ENCODE measurements at regions not wholly inside any gene's neighbourhood (a gene's known extent, or its start where the extent isn't known, plus 50 kb on each side); places are given as distances from the start of the nearest gene placed in this dataset.
"Not testable (repeated sequence)": the region's sequence is repeated elsewhere in the genome, so short reads cannot be mapped to it uniquely, and the experiment has no call there.

DNA sequence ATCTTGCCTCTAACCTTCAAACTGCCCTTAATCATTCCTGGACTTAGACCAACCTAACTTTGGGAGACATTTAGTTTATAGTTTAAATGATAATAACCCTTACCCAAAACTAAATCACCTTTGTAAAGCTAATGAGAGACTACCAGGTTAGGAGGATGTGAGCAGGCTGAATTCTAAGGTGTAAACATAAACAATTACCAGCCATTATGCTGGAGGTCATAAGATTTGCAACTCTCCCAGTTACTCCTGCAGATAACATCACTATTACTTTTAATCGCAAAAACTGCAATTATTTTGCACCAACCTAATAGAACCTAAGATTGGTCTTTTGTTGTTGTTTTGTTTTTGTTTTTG, 86.5 kb upstream of the MSH6 start:
- H3K27ac Mint-ChIP-seq (ENCODE audit: unreplicated experiment) = no peak overlapping the region
- no TSS peak for BruUV-seq (replicated peaks)
- Histone ChIP-seq H3K4me1 (peaks cover 16% of the 10 kb centered on the region), H3K9me3 (no peaks in the 10 kb centered on the region), H3K36me3 (ENCODE audit: control insufficient read depth, insufficient read depth, low read length) (no peaks in the 10 kb centered on the region), H3K27me3 (replicated peaks; ENCODE audit: control insufficient read depth, insufficient read depth, low read length) (no peaks in the 10 kb centered on the region), H3K4me3 (ENCODE audit: low read depth, low read length) (no peak overlapping the region)
- H3K4me1 Mint-ChIP-seq (ENCODE audit: low read depth, unreplicated experiment) = peaks cover 25% of the 10 kb centered on the region
- CTCF ChIA-PET = no interaction called here
- H3K9me3 Mint-ChIP-seq (ENCODE audit: unreplicated experiment) = no peaks in the 10 kb centered on the region
- intact Hi-C loops (cut with micrococcal nuclease; ENCODE audit: unreplicated experiment) = no loop called here
- H3K36me3 Mint-ChIP-seq (ENCODE audit: insufficient read depth, unreplicated experiment) = no peaks in the 10 kb centered on the region
- POLR2A ChIA-PET = no interaction called here
- TF ChIP-seq, protein P1, sequence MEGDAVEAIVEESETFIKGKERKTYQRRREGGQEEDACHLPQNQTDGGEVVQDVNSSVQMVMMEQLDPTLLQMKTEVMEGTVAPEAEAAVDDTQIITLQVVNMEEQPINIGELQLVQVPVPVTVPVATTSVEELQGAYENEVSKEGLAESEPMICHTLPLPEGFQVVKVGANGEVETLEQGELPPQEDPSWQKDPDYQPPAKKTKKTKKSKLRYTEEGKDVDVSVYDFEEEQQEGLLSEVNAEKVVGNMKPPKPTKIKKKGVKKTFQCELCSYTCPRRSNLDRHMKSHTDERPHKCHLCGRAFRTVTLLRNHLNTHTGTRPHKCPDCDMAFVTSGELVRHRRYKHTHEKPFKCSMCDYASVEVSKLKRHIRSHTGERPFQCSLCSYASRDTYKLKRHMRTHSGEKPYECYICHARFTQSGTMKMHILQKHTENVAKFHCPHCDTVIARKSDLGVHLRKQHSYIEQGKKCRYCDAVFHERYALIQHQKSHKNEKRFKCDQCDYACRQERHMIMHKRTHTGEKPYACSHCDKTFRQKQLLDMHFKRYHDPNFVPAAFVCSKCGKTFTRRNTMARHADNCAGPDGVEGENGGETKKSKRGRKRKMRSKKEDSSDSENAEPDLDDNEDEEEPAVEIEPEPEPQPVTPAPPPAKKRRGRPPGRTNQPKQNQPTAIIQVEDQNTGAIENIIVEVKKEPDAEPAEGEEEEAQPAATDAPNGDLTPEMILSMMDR (IDR thresholded peaks at IDR 0.05; ENCODE audit: insufficient read depth in 1 of 2, low read depth in 1 of 2, low read length in 1 of 2, severe bottlenecking in 1 of 2, unreplicated experiment in 1 of 2) = no peak
- no peak overlapping the region for H3K4me3 Mint-ChIP-seq (ENCODE audit: unreplicated experiment)
- DNase-seq = no peak
- no peaks in the 10 kb centered on the region for H3K27me3 Mint-ChIP-seq (ENCODE audit: insufficient read depth, unreplicated experiment)

DNA sequence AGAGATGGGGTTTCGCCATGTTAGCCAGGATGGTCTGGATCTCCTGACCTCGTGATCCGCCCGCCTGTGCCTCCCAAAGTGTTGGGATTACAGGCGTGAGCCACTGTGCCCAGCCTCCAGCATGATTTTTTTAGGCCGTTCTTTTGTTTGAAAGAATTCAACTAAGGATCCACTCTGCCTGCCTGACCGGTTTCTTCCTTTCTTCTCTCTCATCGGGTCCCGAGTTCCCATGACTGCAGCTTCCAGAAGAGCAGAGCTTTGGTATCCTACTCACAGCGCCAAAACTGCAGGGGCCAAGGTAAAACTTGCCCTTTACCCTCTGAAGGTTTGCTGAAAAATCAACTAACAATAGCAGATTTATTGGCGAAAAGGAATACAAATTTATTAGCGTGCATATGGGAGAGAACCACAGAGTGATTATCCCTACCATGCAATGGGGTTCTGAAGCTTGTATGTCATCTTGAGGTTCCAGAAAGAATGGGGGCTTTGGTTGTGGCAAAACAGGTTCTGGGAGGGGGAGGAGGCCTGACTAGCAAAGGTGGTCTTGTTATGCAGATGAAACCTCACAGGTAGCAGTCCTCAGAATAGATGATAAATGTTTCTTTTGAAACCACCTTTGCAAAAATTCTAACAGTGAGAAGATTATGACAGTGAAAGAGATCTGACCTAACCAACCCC, 87.0 kb upstream of the MSH6 start:
- no peak overlapping the region for H3K4me3 ChIP-seq (ENCODE audit: low read depth, low read length)
- Mint-ChIP-seq H3K27ac (ENCODE audit: unreplicated experiment) (no peak overlapping the region), H3K4me3 (ENCODE audit: unreplicated experiment) (no peak overlapping the region), H3K9me3 (ENCODE audit: unreplicated experiment) (no peaks in the 10 kb centered on the region), H3K36me3 (ENCODE audit: insufficient read depth, unreplicated experiment) (no peaks in the 10 kb centered on the region), H3K4me1 (ENCODE audit: low read depth, unreplicated experiment) (peaks cover 25% of the 10 kb centered on the region), H3K27me3 (ENCODE audit: insufficient read depth, unreplicated experiment) (no peaks in the 10 kb centered on the region)
- CTCF ChIA-PET = interaction anchor here (0.7 kb wide), 1 partner anchor 64 kb away, joined by 8 read pairs; no protein-coding TSS in a partner anchor
- no peaks in the 10 kb centered on the region for H3K9me3 ChIP-seq
- H3K4me1 ChIP-seq = peaks cover 16% of the 10 kb centered on the region
- TF ChIP-seq, protein P1 (IDR thresholded peaks at IDR 0.05; ENCODE audit: insufficient read depth in 1 of 2, low read depth in 1 of 2, low read length in 1 of 2, severe bottlenecking in 1 of 2, unreplicated experiment in 1 of 2) = no peak
- DNase-seq = no peak
- no peaks in the 10 kb centered on the region for H3K27me3 ChIP-seq (replicated peaks; ENCODE audit: control insufficient read depth, insufficient read depth, low read length)
- POLR2A ChIA-PET = interaction anchor here (0.5 kb wide), 1 partner anchor 55 kb away, joined by 3 read pairs; no protein-coding TSS in a partner anchor
- no TSS peak for BruUV-seq (replicated peaks)
- no peaks in the 10 kb centered on the region for H3K36me3 ChIP-seq (ENCODE audit: control insufficient read depth, insufficient read depth, low read length)
- intact Hi-C loops (cut with micrococcal nuclease; ENCODE audit: unreplicated experiment) = no loop called here

DNA sequence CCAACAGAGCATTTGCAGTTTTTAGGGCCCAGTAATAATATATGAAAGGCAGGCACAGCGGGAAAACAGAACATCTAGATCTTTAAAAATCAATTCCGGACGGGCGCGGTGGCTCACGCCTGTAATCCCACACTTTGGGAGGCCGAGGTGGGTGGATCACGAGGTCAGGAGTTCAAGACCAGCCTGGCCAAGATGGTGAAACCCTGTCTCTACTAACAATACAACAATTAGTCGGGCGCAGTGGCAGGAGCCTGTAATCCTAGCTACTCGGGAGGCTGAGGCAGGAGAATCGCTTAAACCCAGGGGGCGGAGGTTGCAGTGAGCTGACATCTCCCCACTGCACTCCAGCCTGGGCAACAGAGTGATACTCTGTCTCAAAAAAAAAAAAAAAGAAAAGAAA, 88.5 kb upstream of the MSH6 start:
- POLR2A ChIA-PET; H3K27ac Mint-ChIP-seq (ENCODE audit: unreplicated experiment); H3K27me3 ChIP-seq (replicated peaks; ENCODE audit: control insufficient read depth, insufficient read depth, low read length); CTCF ChIA-PET; H3K4me3 Mint-ChIP-seq (ENCODE audit: unreplicated experiment); H3K36me3 Mint-ChIP-seq (ENCODE audit: insufficient read depth, unreplicated experiment); H3K27me3 Mint-ChIP-seq (ENCODE audit: insufficient read depth, unreplicated experiment); H3K9me3 ChIP-seq; H3K4me3 ChIP-seq (ENCODE audit: low read depth, low read length); DNase-seq; H3K9me3 Mint-ChIP-seq (ENCODE audit: unreplicated experiment); intact Hi-C loops (cut with micrococcal nuclease; ENCODE audit: unreplicated experiment); H3K36me3 ChIP-seq (ENCODE audit: control insufficient read depth, insufficient read depth, low read length); BruUV-seq (replicated peaks): not testable (repeated sequence)
- peaks cover 16% of the 10 kb centered on the region for H3K4me1 ChIP-seq
- peaks cover 25% of the 10 kb centered on the region for H3K4me1 Mint-ChIP-seq (ENCODE audit: low read depth, unreplicated experiment)

DNA sequence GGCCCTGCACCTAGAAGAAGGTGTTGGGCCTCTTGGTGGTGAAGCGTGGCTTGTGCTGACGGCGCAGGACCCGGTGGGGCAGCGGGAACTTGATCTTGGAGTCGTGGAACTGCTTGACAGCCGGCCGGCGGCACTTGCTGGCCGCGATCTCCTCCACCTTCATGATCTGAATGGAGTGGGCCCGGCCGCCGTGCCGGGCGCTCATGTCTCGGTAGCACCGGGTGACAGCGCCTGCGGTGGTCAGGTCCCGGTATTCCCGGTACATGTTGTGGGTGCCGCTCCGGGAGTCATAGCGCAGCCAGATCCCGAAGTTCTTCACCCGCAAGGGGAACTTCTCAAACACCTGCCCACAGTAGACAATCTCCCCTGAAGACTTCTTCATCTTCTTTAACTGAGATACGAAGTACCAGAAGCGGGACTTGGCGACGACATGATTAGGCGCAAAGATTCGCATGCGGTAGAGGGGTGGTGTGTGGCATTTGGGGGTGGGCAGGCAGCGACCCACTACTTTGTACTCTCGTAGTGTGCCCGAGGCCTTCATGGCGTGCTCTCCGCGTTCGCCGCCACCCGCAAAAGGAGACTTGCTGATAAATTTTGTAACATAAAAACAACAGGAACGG, 92.1 kb upstream of the MSH6 start:
- H3K36me3 Mint-ChIP-seq (ENCODE audit: insufficient read depth, unreplicated experiment); H3K4me1 ChIP-seq; H3K4me1 Mint-ChIP-seq (ENCODE audit: low read depth, unreplicated experiment); H3K9me3 Mint-ChIP-seq (ENCODE audit: unreplicated experiment); DNase-seq; intact Hi-C loops (cut with micrococcal nuclease; ENCODE audit: unreplicated experiment); BruUV-seq (replicated peaks); H3K36me3 ChIP-seq (ENCODE audit: control insufficient read depth, insufficient read depth, low read length); H3K27me3 Mint-ChIP-seq (ENCODE audit: insufficient read depth, unreplicated experiment); H3K27me3 ChIP-seq (replicated peaks; ENCODE audit: control insufficient read depth, insufficient read depth, low read length); H3K9me3 ChIP-seq; H3K4me3 Mint-ChIP-seq (ENCODE audit: unreplicated experiment); H3K27ac Mint-ChIP-seq (ENCODE audit: unreplicated experiment); H3K4me3 ChIP-seq (ENCODE audit: low read depth, low read length); POLR2A ChIA-PET: not testable (repeated sequence)
- CTCF ChIA-PET = interaction anchor here (0.7 kb wide), 1 partner anchor 180 kb away, joined by 5 read pairs; no protein-coding TSS in a partner anchor
